Karpas-422 (cell line): ENCODE measurements at regions not wholly inside any gene's neighbourhood (a gene's known extent, or its start where the extent isn't known, plus 50 kb on each side); places are given as distances from the start of the nearest gene placed in this dataset.

ENCODE experiments used
- DNase-seq: peaks from one replicate; pipeline ENCODE4 v3.0.0-alpha.2; 2015
- H2AFZ ChIP-seq: fragments of 200-600 bp; sonication (generic); 2 replicates; pipeline ENCODE4 v1.6.1; 2014; ENCODE audit warnings: antibody characterized with exemption, low read length, mixed read lengths
- H3K27ac ChIP-seq: fragments of 200-600 bp; sonication (generic); 2 replicates; pipeline ENCODE4 v1.5.1; 2014; ENCODE audit warnings: mild to moderate bottlenecking, low read length, moderate library complexity
- H3K27me3 ChIP-seq: fragments of 200-600 bp; sonication (generic); 2 replicates; pipeline ENCODE4 v1.6.1; 2014; ENCODE audit warnings: low read length, mixed read lengths
- H3K36me3 ChIP-seq: fragments of 200-600 bp; sonication (generic); 2 replicates; pipeline ENCODE4 v1.6.1; 2014; ENCODE audit warnings: low read length, mixed read lengths; ENCODE audit not compliant: insufficient read depth
- H3K4me1 ChIP-seq: fragments of 200-600 bp; sonication (generic); 2 replicates; pipeline ENCODE4 v1.6.1; 2014; ENCODE audit warnings: mild to moderate bottlenecking, low read length, mixed read lengths
- H3K4me2 ChIP-seq: fragments of 200-600 bp; sonication (generic); 2 replicates; pipeline ENCODE4 v1.6.1; 2014; ENCODE audit warnings: low read length, low read depth, mild to moderate bottlenecking; ENCODE audit not compliant: poor library complexity, severe bottlenecking
- H3K4me3 ChIP-seq: fragments of 200-600 bp; sonication (generic); 2 replicates; pipeline ENCODE4 v1.5.1; 2014; ENCODE audit warnings: mild to moderate bottlenecking, antibody characterized with exemption, low read length, mixed read lengths
- H3K79me2 ChIP-seq: fragments of 200-600 bp; sonication (generic); 2 replicates; pipeline ENCODE4 v1.6.1; 2014; ENCODE audit warnings: mild to moderate bottlenecking, low read length, mixed read lengths
- H3K9ac ChIP-seq: fragments of 200-600 bp; sonication (generic); 2 replicates; pipeline ENCODE4 v1.6.0; 2014; ENCODE audit warnings: low read length
- H3K9me2 ChIP-seq: fragments of 200-600 bp; sonication (generic), shearing (Covaris generic); replicated peaks from 2 replicates; pipeline ENCODE4 v1.6.0; 2014; ENCODE audit warnings: mild to moderate bottlenecking, low read length, moderate library complexity; ENCODE audit not compliant: insufficient read depth
- H3K9me3 ChIP-seq: fragments of 300-700, 200-600 bp; sonication (generic); 2 replicates; pipeline ENCODE4 v1.6.1; 2014; ENCODE audit warnings: low read length, mixed read lengths
- H4K20me1 ChIP-seq: fragments of 200-600 bp; sonication (generic); 2 replicates; pipeline ENCODE4 v1.6.1; 2014; ENCODE audit warnings: mild to moderate bottlenecking, antibody characterized with exemption, low read length, low read depth; ENCODE audit not compliant: insufficient read depth

- H3K9me2 ChIP-seq = no peaks in the 10 kb centered on the region
- H3K9ac ChIP-seq = no peak overlapping the region
- H3K4me3 ChIP-seq = no peak overlapping the region
- H3K27me3 ChIP-seq = no peaks in the 10 kb centered on the region
- H3K79me2 ChIP-seq = no peaks in the 10 kb centered on the region
- H3K27ac ChIP-seq = no peak overlapping the region
- no peaks in the 10 kb centered on the region for H4K20me1 ChIP-seq
- no peaks in the 10 kb centered on the region for H3K36me3 ChIP-seq
- DNase-seq = no peak
- H3K9me3 ChIP-seq = no peaks in the 10 kb centered on the region
- no peak overlapping the region for H2AFZ ChIP-seq
- H3K4me2 ChIP-seq = no peak overlapping the region
- no peaks in the 10 kb centered on the region for H3K4me1 ChIP-seq
Measured at GRCh38 chr12:111112311-111113098, 192.1 kb upstream of the MYL2 start.

- H4K20me1 ChIP-seq = no peaks in the 10 kb centered on the region
- no peaks in the 10 kb centered on the region for H3K9me3 ChIP-seq
- no peak overlapping the region for H3K4me3 ChIP-seq
- H3K4me2 ChIP-seq = no peak overlapping the region
- no peaks in the 10 kb centered on the region for H3K4me1 ChIP-seq
- no peaks in the 10 kb centered on the region for H3K9me2 ChIP-seq
- no peaks in the 10 kb centered on the region for H3K79me2 ChIP-seq
- H2AFZ ChIP-seq = no peak overlapping the region
- no peaks in the 10 kb centered on the region for H3K36me3 ChIP-seq
- H3K9ac ChIP-seq = no peak overlapping the region
- no peak for DNase-seq
- no peaks in the 10 kb centered on the region for H3K27me3 ChIP-seq
- no peak overlapping the region for H3K27ac ChIP-seq
Measured at GRCh38 chr12:111111681-111112080, 191.3 kb upstream of the MYL2 start.

GRCh38 chr12:111110556-111110955, 190.2 kb upstream of the MYL2 start:
- no peaks in the 10 kb centered on the region for H3K27me3 ChIP-seq

GRCh38 chr12:111108726-111109125, 188.3 kb upstream of the MYL2 start:
- Histone ChIP-seq H3K4me2 (no peak overlapping the region), H3K9me3 (no peaks in the 10 kb centered on the region), H3K9ac (no peak overlapping the region), H2AFZ (no peak overlapping the region), H3K36me3 (no peaks in the 10 kb centered on the region), H3K79me2 (no peaks in the 10 kb centered on the region), H3K4me1 (no peaks in the 10 kb centered on the region), H4K20me1 (no peaks in the 10 kb centered on the region), H3K4me3 (no peak overlapping the region), H3K9me2 (no peaks in the 10 kb centered on the region), H3K27me3 (no peaks in the 10 kb centered on the region), H3K27ac (no peak overlapping the region)
- DNase-seq = no peak

More at GRCh38 chr12:111110556-111110955, 190.2 kb upstream of the MYL2 start:
- DNase-seq = no peak
- H4K20me1 ChIP-seq = no peaks in the 10 kb centered on the region
- no peak overlapping the region for H3K9ac ChIP-seq
- H3K4me2 ChIP-seq = no peak overlapping the region
- no peaks in the 10 kb centered on the region for H3K36me3 ChIP-seq
- no peaks in the 10 kb centered on the region for H3K9me2 ChIP-seq
- H3K9me3 ChIP-seq = no peaks in the 10 kb centered on the region
- no peak overlapping the region for H3K4me3 ChIP-seq
- H3K4me1 ChIP-seq = no peaks in the 10 kb centered on the region
- no peaks in the 10 kb centered on the region for H3K79me2 ChIP-seq
- H2AFZ ChIP-seq = no peak overlapping the region
- no peak overlapping the region for H3K27ac ChIP-seq

- Histone ChIP-seq H3K79me2 (no peaks in the 10 kb centered on the region), H3K9ac (no peak overlapping the region), H3K4me3 (no peak overlapping the region), H3K36me3 (no peaks in the 10 kb centered on the region), H3K9me2 (no peaks in the 10 kb centered on the region), H2AFZ (no peak overlapping the region), H3K27ac (no peak overlapping the region), H3K27me3 (no peaks in the 10 kb centered on the region), H4K20me1 (no peaks in the 10 kb centered on the region), H3K4me2 (no peak overlapping the region), H3K4me1 (no peaks in the 10 kb centered on the region), H3K9me3 (no peaks in the 10 kb centered on the region)
- no peak for DNase-seq
Measured at GRCh38 chr12:111107392-111108178, 187.2 kb upstream of the MYL2 start.

- no peak overlapping the region for H3K4me2 ChIP-seq
- H3K27ac ChIP-seq = no peak overlapping the region
- no peaks in the 10 kb centered on the region for H4K20me1 ChIP-seq
- H3K4me3 ChIP-seq = no peak overlapping the region
- no peak overlapping the region for H2AFZ ChIP-seq
- no peaks in the 10 kb centered on the region for H3K27me3 ChIP-seq
- DNase-seq = no peak
- H3K9me2 ChIP-seq = no peaks in the 10 kb centered on the region
- H3K79me2 ChIP-seq = no peaks in the 10 kb centered on the region
- no peak overlapping the region for H3K9ac ChIP-seq
- H3K9me3 ChIP-seq = no peaks in the 10 kb centered on the region
- H3K36me3 ChIP-seq = no peaks in the 10 kb centered on the region
- H3K4me1 ChIP-seq = no peaks in the 10 kb centered on the region
Measured at GRCh38 chr12:111105294-111105693, 184.9 kb upstream of the MYL2 start.

- no peak overlapping the region for H3K4me3 ChIP-seq
- H3K79me2 ChIP-seq = no peaks in the 10 kb centered on the region
- no peak overlapping the region for H3K9ac ChIP-seq
- no peaks in the 10 kb centered on the region for H4K20me1 ChIP-seq
- H3K4me2 ChIP-seq = no peak overlapping the region
- no peak overlapping the region for H2AFZ ChIP-seq
- H3K27me3 ChIP-seq = no peaks in the 10 kb centered on the region
- no peak overlapping the region for H3K27ac ChIP-seq
- no peaks in the 10 kb centered on the region for H3K4me1 ChIP-seq
- H3K9me3 ChIP-seq = no peaks in the 10 kb centered on the region
- no peaks in the 10 kb centered on the region for H3K9me2 ChIP-seq
- H3K36me3 ChIP-seq = no peaks in the 10 kb centered on the region
- no peak for DNase-seq
Measured at GRCh38 chr12:111103583-111103982, 183.2 kb upstream of the MYL2 start.

GRCh38 chr12:111102102-111102739, 181.8 kb upstream of the MYL2 start:
- no peaks in the 10 kb centered on the region for H4K20me1 ChIP-seq
- H3K9ac ChIP-seq = no peak overlapping the region
- H3K27ac ChIP-seq = no peak overlapping the region
- no peak overlapping the region for H3K4me2 ChIP-seq
- no peak overlapping the region for H3K4me3 ChIP-seq
- no peaks in the 10 kb centered on the region for H3K4me1 ChIP-seq
- no peaks in the 10 kb centered on the region for H3K9me3 ChIP-seq
- no peaks in the 10 kb centered on the region for H3K27me3 ChIP-seq
- no peaks in the 10 kb centered on the region for H3K9me2 ChIP-seq
- DNase-seq = no peak
- H3K79me2 ChIP-seq = no peaks in the 10 kb centered on the region
- H2AFZ ChIP-seq = no peak overlapping the region
- H3K36me3 ChIP-seq = no peaks in the 10 kb centered on the region
